ENCODE measurements at regions not wholly inside any gene's neighbourhood (a gene's known extent, or its start where the extent isn't known, plus 50 kb on each side); places are given as distances from the start of the nearest gene placed in this dataset.

DNA sequence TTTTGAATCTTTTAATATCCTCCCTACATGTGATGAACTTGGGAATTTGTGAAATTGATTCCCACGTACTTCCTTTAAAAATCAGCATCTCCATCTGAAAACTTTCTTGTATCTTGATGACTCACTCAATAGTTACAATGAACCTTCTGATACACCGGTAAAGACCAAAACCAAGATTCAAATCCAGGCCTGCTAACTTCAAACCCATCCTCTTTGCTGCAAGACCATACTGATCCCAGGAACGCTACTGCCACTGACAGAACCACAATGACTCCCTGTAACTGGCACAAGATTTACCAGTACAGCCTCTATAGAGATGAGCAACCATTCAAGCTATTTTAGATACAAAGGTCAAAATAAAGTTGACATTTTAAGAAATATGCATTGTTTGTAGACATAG lies 332.9 kb downstream of the DNAH5 start:
- TF ChIP-seq POLR2A (IDR thresholded peaks at IDR 0.05), result no peak
- TF ChIP-seq, protein P1, sequence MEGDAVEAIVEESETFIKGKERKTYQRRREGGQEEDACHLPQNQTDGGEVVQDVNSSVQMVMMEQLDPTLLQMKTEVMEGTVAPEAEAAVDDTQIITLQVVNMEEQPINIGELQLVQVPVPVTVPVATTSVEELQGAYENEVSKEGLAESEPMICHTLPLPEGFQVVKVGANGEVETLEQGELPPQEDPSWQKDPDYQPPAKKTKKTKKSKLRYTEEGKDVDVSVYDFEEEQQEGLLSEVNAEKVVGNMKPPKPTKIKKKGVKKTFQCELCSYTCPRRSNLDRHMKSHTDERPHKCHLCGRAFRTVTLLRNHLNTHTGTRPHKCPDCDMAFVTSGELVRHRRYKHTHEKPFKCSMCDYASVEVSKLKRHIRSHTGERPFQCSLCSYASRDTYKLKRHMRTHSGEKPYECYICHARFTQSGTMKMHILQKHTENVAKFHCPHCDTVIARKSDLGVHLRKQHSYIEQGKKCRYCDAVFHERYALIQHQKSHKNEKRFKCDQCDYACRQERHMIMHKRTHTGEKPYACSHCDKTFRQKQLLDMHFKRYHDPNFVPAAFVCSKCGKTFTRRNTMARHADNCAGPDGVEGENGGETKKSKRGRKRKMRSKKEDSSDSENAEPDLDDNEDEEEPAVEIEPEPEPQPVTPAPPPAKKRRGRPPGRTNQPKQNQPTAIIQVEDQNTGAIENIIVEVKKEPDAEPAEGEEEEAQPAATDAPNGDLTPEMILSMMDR (IDR thresholded peaks at IDR 0.05), result no peak
